Activated CD8-positive, alpha-beta memory T cell treated with anti-CD3 and anti-CD28 coated beads, Interleukin-2, amount 10 ng/mL, durations not matched to agents 7 days and 5 days (primary cell): ENCODE measurements at regions not wholly inside any gene's neighbourhood (a gene's known extent, or its start where the extent isn't known, plus 50 kb on each side); places are given as distances from the start of the nearest gene placed in this dataset.

Source experiments
- ATAC-seq: fragments of 150-1000 bp; cut with Tn5 transposase; one replicate; pipeline ENCODE4 v1.10.0; 2021; ENCODE audit warnings: moderate library complexity
- CTCF ChIA-PET: fragments of 350-600 bp; sonication (Branson Sonifier 250); formaldehyde crosslinking; loops from one replicate; lab custom pipeline; 2021; ENCODE audit warnings: antibody characterized with exemption; lab: Charles Lee
- DNase-seq: peaks from one replicate; pipeline ENCODE4 v3.0.0-alpha.2; 2020
- H3K27ac Mint-ChIP-seq: one replicate; pipeline ENCODE4 v1.8.0; 2021; ENCODE audit warnings: mild to moderate bottlenecking, mixed read lengths
- H3K27me3 Mint-ChIP-seq: one replicate; pipeline ENCODE4 v1.8.0; 2021; ENCODE audit warnings: mixed read lengths
- H3K36me3 Mint-ChIP-seq: one replicate; pipeline ENCODE4 v1.8.0; 2021; ENCODE audit warnings: mild to moderate bottlenecking, mixed read lengths
- H3K4me1 Mint-ChIP-seq: one replicate; pipeline ENCODE4 v1.8.0; 2021; ENCODE audit warnings: mixed read lengths
- H3K4me3 Mint-ChIP-seq: one replicate; pipeline ENCODE4 v1.8.0; 2021; ENCODE audit warnings: mild to moderate bottlenecking, moderate library complexity, mixed read lengths
- H3K9me3 Mint-ChIP-seq: one replicate; pipeline ENCODE4 v1.8.0; 2022; ENCODE audit warnings: low read depth, mixed read lengths

- Mint-ChIP-seq H3K36me3 (no peaks in the 10 kb centered on the region), H3K4me1 (no peaks in the 10 kb centered on the region), H3K27ac (no peak overlapping the region), H3K4me3 (no peak overlapping the region), H3K9me3 (no peaks in the 10 kb centered on the region), H3K27me3 (no peaks in the 10 kb centered on the region)
- CTCF ChIA-PET: no interaction called here
- ATAC-seq: no peak
- no peak for DNase-seq
Observed at GRCh38 chr5:136724161-136724560, 358.8 kb upstream of the TRPC7 start.

- H3K4me1 Mint-ChIP-seq: no peaks in the 10 kb centered on the region
- no peaks in the 10 kb centered on the region for H3K27me3 Mint-ChIP-seq
- DNase-seq (no peak), ATAC-seq (no peak)
- H3K9me3 Mint-ChIP-seq: no peaks in the 10 kb centered on the region
- CTCF ChIA-PET: no interaction called here
- no peak overlapping the region for H3K27ac Mint-ChIP-seq
- H3K4me3 Mint-ChIP-seq: no peak overlapping the region
- no peaks in the 10 kb centered on the region for H3K36me3 Mint-ChIP-seq
Observed at GRCh38 chr5:136722581-136722980, 357.2 kb upstream of the TRPC7 start.

GRCh38 chr5:136722086-136722485 is 356.7 kb upstream of the TRPC7 start:
- no peak overlapping the region for H3K4me3 Mint-ChIP-seq
- CTCF ChIA-PET: no interaction called here
- no peak overlapping the region for H3K27ac Mint-ChIP-seq
- H3K9me3 Mint-ChIP-seq: no peaks in the 10 kb centered on the region
- DNase-seq (no peak), ATAC-seq (no peak)
- no peaks in the 10 kb centered on the region for H3K4me1 Mint-ChIP-seq
- H3K27me3 Mint-ChIP-seq: no peaks in the 10 kb centered on the region
- no peaks in the 10 kb centered on the region for H3K36me3 Mint-ChIP-seq

- CTCF ChIA-PET: no interaction called here
- Mint-ChIP-seq H3K4me3 (no peak overlapping the region), H3K36me3 (no peaks in the 10 kb centered on the region), H3K4me1 (no peaks in the 10 kb centered on the region), H3K27ac (no peak overlapping the region), H3K27me3 (no peaks in the 10 kb centered on the region), H3K9me3 (no peaks in the 10 kb centered on the region)
- DNase-seq (no peak), ATAC-seq (no peak)
Observed at GRCh38 chr5:136720674-136721073, 355.3 kb upstream of the TRPC7 start.

- DNase-seq: no peak
- no peaks in the 10 kb centered on the region for H3K9me3 Mint-ChIP-seq
- H3K27ac Mint-ChIP-seq: no peak overlapping the region
- no peaks in the 10 kb centered on the region for H3K4me1 Mint-ChIP-seq
- H3K36me3 Mint-ChIP-seq: no peaks in the 10 kb centered on the region
- no peak for ATAC-seq
- CTCF ChIA-PET: no interaction called here
- H3K4me3 Mint-ChIP-seq: no peak overlapping the region
- no peaks in the 10 kb centered on the region for H3K27me3 Mint-ChIP-seq
Observed at GRCh38 chr5:136717917-136718316, 352.6 kb upstream of the TRPC7 start.

- H3K27me3 Mint-ChIP-seq: no peaks in the 10 kb centered on the region
- no peaks in the 10 kb centered on the region for H3K36me3 Mint-ChIP-seq
- ATAC-seq (no peak), DNase-seq (no peak)
- H3K4me3 Mint-ChIP-seq: no peak overlapping the region
- H3K9me3 Mint-ChIP-seq: no peaks in the 10 kb centered on the region
- CTCF ChIA-PET: no interaction called here
- no peak overlapping the region for H3K27ac Mint-ChIP-seq
- H3K4me1 Mint-ChIP-seq: no peaks in the 10 kb centered on the region
Observed at GRCh38 chr5:136714286-136714685, 348.9 kb upstream of the TRPC7 start.

- H3K9me3 Mint-ChIP-seq: no peaks in the 10 kb centered on the region
- H3K36me3 Mint-ChIP-seq: no peaks in the 10 kb centered on the region
- CTCF ChIA-PET: no interaction called here
- no peak overlapping the region for H3K4me3 Mint-ChIP-seq
- H3K27me3 Mint-ChIP-seq: no peaks in the 10 kb centered on the region
- no peak overlapping the region for H3K27ac Mint-ChIP-seq
- DNase-seq (no peak), ATAC-seq (no peak)
- H3K4me1 Mint-ChIP-seq: no peaks in the 10 kb centered on the region
Observed at GRCh38 chr5:136712628-136713027, 347.3 kb upstream of the TRPC7 start.

- ATAC-seq (no peak), DNase-seq (no peak)
- Mint-ChIP-seq H3K9me3 (no peaks in the 10 kb centered on the region), H3K27ac (no peak overlapping the region), H3K27me3 (no peaks in the 10 kb centered on the region), H3K4me1 (no peaks in the 10 kb centered on the region), H3K4me3 (no peak overlapping the region), H3K36me3 (no peaks in the 10 kb centered on the region)
- CTCF ChIA-PET: no interaction called here
Observed at GRCh38 chr5:136710834-136711233, 345.5 kb upstream of the TRPC7 start.

GRCh38 chr5:136703706-136704105 is 338.4 kb upstream of the TRPC7 start:
- Mint-ChIP-seq H3K4me1 (no peaks in the 10 kb centered on the region), H3K9me3 (no peaks in the 10 kb centered on the region), H3K4me3 (no peak overlapping the region), H3K27me3 (no peaks in the 10 kb centered on the region), H3K27ac (no peak overlapping the region), H3K36me3 (no peaks in the 10 kb centered on the region)
- no peak for DNase-seq
- no peak for ATAC-seq
- CTCF ChIA-PET: no interaction called here

GRCh38 chr5:136703036-136703435 is 337.7 kb upstream of the TRPC7 start:
- CTCF ChIA-PET: no interaction called here
- Mint-ChIP-seq H3K4me1 (no peaks in the 10 kb centered on the region), H3K36me3 (no peaks in the 10 kb centered on the region), H3K4me3 (no peak overlapping the region), H3K27me3 (no peaks in the 10 kb centered on the region), H3K27ac (no peak overlapping the region), H3K9me3 (no peaks in the 10 kb centered on the region)
- DNase-seq: no peak
- ATAC-seq: no peak

GRCh38 chr5:136701191-136701590 is 335.8 kb upstream of the TRPC7 start:
- no peaks in the 10 kb centered on the region for H3K36me3 Mint-ChIP-seq
- H3K4me3 Mint-ChIP-seq: no peak overlapping the region
- H3K27ac Mint-ChIP-seq: no peak overlapping the region
- DNase-seq: no peak
- ATAC-seq: no peak
- CTCF ChIA-PET: no interaction called here
- H3K9me3 Mint-ChIP-seq: no peaks in the 10 kb centered on the region
- H3K4me1 Mint-ChIP-seq: no peaks in the 10 kb centered on the region
- peaks cover 5% of the 10 kb centered on the region for H3K27me3 Mint-ChIP-seq

- no peak for DNase-seq
- Mint-ChIP-seq H3K36me3 (no peaks in the 10 kb centered on the region), H3K9me3 (no peaks in the 10 kb centered on the region), H3K4me1 (no peaks in the 10 kb centered on the region), H3K27ac (no peak overlapping the region), H3K27me3 (peaks cover 5% of the 10 kb centered on the region), H3K4me3 (no peak overlapping the region)
- ATAC-seq: no peak
- CTCF ChIA-PET: no interaction called here
Observed at GRCh38 chr5:136699651-136700050, 334.3 kb upstream of the TRPC7 start.

- H3K36me3 Mint-ChIP-seq: no peaks in the 10 kb centered on the region
- no peaks in the 10 kb centered on the region for H3K4me1 Mint-ChIP-seq
- ATAC-seq (no peak), DNase-seq (no peak)
- no peak overlapping the region for H3K27ac Mint-ChIP-seq
- no peak overlapping the region for H3K4me3 Mint-ChIP-seq
- peaks cover 5% of the 10 kb centered on the region for H3K27me3 Mint-ChIP-seq
- no peaks in the 10 kb centered on the region for H3K9me3 Mint-ChIP-seq
- CTCF ChIA-PET: no interaction called here
Observed at GRCh38 chr5:136698970-136699369, 333.6 kb upstream of the TRPC7 start.

- H3K9me3 Mint-ChIP-seq: no peaks in the 10 kb centered on the region
Observed at GRCh38 chr5:136694258-136694657, 328.9 kb upstream of the TRPC7 start.

GRCh38 chr5:136689552-136689951 is 324.2 kb upstream of the TRPC7 start:
- no peak for DNase-seq
- CTCF ChIA-PET: interaction anchor here (0.9 kb wide), 1 partner anchor 411 kb away, joined by 3 read pairs; no protein-coding TSS in a partner anchor
- H3K4me3 Mint-ChIP-seq: no peak overlapping the region
- no peaks in the 10 kb centered on the region for H3K27me3 Mint-ChIP-seq
- no peak overlapping the region for H3K27ac Mint-ChIP-seq
- no peak for ATAC-seq
- H3K9me3 Mint-ChIP-seq: peaks cover 8% of the 10 kb centered on the region
- H3K36me3 Mint-ChIP-seq: no peaks in the 10 kb centered on the region
- H3K4me1 Mint-ChIP-seq: no peaks in the 10 kb centered on the region

More at GRCh38 chr5:136694258-136694657, 328.9 kb upstream of the TRPC7 start:
- CTCF ChIA-PET: no interaction called here
- no peak for ATAC-seq
- no peak for DNase-seq
- Mint-ChIP-seq H3K27me3 (peaks cover 5% of the 10 kb centered on the region), H3K36me3 (no peaks in the 10 kb centered on the region), H3K27ac (no peak overlapping the region), H3K4me1 (no peaks in the 10 kb centered on the region), H3K4me3 (no peak overlapping the region)
